ENCODE measurements at regions not wholly inside any gene's neighbourhood (a gene's known extent, or its start where the extent isn't known, plus 50 kb on each side); places are given as distances from the start of the nearest gene placed in this dataset.

DNA sequence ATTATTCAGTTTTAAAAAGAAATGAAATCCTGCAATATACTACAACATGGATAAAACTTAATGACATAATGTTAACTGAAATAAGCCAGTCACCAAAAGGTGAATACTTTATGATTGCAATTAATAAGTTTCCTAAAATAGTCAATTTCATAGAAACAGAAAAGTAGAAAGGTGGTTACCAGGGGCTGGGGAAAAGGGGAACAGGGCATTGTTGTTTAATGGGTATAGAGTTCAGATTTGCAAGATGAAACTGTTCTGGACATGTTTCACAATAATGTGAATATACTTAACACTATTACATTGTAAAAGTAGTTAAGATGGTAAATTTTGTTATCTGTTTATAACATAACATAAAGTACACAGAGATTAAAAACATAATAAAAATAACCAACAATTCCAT is 550.9 kb downstream of the CCER1 start:
- H3K9ac ChIP-seq (ENCODE audit: control insufficient read depth, insufficient read depth, low read length): no peak overlapping the region
- RAD21 ChIA-PET (ENCODE audit: unreplicated experiment): no interaction called here
- FAIRE-seq (no peak), ATAC-seq (peak; percentile 58), DNase-seq (ENCODE audit: low read depth, low spot score) (no peak)
- intact Hi-C loops (cut with micrococcal nuclease; ENCODE audit: unreplicated experiment) (no loop called here), in situ Hi-C loops (cut with MboI) (no loop called here)
- H2AFZ ChIP-seq (ENCODE audit: control insufficient read depth, low read depth, low read length): no peak overlapping the region
- CTCF ChIA-PET: no interaction called here
- H3K27me3 ChIP-seq (replicated peaks in 1 of 2; ENCODE audit: control insufficient read depth in 2 of 2, insufficient read depth in 2 of 2, low read length in 1 of 2): no peaks in the 10 kb centered on the region
- SMC1A ChIA-PET (ENCODE audit: uncharacterized antibody, unreplicated experiment): no interaction called here
- no peaks in the 10 kb centered on the region for H3K9me3 ChIP-seq (replicated peaks; ENCODE audit: control insufficient read depth, insufficient read depth, low read length)
- no peak overlapping the region for H3K4me2 ChIP-seq (ENCODE audit: control insufficient read depth, insufficient read depth)
- H3K4me3 ChIP-seq: no peak overlapping the region
- TF ChIP-seq MEF2B (IDR thresholded peaks at IDR 0.05; ENCODE audit: partially characterized antibody, poor library complexity, severe bottlenecking) (peak; percentile 50), ATF7 (IDR thresholded peaks at IDR 0.05; ENCODE audit: low read depth) (0 out of 2 replicates have a peak, but pooled peaks have one; percentile 19), SPI1 (IDR thresholded peaks at IDR 0.05; ENCODE audit: borderline replicate concordance, insufficient read depth, low read depth, low read length) (peak; percentile 55; the same call in 1 of the 2 replicates), MTA2 (IDR thresholded peaks at IDR 0.05; ENCODE audit: low read depth) (0 out of 2 replicates have a peak, but pooled peaks have one; percentile 12), KDM1A (IDR thresholded peaks at IDR 0.05; ENCODE audit: borderline replicate concordance) (no peak)
- TF ChIP-seq, protein P1, sequence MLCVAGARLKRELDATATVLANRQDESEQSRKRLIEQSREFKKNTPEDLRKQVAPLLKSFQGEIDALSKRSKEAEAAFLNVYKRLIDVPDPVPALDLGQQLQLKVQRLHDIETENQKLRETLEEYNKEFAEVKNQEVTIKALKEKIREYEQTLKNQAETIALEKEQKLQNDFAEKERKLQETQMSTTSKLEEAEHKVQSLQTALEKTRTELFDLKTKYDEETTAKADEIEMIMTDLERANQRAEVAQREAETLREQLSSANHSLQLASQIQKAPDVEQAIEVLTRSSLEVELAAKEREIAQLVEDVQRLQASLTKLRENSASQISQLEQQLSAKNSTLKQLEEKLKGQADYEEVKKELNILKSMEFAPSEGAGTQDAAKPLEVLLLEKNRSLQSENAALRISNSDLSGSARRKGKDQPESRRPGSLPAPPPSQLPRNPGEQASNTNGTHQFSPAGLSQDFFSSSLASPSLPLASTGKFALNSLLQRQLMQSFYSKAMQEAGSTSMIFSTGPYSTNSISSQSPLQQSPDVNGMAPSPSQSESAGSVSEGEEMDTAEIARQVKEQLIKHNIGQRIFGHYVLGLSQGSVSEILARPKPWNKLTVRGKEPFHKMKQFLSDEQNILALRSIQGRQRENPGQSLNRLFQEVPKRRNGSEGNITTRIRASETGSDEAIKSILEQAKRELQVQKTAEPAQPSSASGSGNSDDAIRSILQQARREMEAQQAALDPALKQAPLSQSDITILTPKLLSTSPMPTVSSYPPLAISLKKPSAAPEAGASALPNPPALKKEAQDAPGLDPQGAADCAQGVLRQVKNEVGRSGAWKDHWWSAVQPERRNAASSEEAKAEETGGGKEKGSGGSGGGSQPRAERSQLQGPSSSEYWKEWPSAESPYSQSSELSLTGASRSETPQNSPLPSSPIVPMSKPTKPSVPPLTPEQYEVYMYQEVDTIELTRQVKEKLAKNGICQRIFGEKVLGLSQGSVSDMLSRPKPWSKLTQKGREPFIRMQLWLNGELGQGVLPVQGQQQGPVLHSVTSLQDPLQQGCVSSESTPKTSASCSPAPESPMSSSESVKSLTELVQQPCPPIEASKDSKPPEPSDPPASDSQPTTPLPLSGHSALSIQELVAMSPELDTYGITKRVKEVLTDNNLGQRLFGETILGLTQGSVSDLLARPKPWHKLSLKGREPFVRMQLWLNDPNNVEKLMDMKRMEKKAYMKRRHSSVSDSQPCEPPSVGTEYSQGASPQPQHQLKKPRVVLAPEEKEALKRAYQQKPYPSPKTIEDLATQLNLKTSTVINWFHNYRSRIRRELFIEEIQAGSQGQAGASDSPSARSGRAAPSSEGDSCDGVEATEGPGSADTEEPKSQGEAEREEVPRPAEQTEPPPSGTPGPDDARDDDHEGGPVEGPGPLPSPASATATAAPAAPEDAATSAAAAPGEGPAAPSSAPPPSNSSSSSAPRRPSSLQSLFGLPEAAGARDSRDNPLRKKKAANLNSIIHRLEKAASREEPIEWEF (IDR thresholded peaks at IDR 0.05; ENCODE audit: insufficient replicate concordance, low read depth, low read length): no peak
- no peak overlapping the region for H3K27ac ChIP-seq (ENCODE audit: control insufficient read depth, insufficient read depth)
- POLR2A ChIA-PET: no interaction called here
- BruUV-seq (replicated peaks): no TSS peak
- no peaks in the 10 kb centered on the region for H3K4me1 ChIP-seq (ENCODE audit: control insufficient read depth, insufficient read depth, low read length)
- no peaks in the 10 kb centered on the region for H3K36me3 ChIP-seq (ENCODE audit: control insufficient read depth in 2 of 2, insufficient read depth in 2 of 2, low read length in 1 of 2)
- H4K20me1 ChIP-seq (ENCODE audit: control insufficient read depth, insufficient read depth): no peaks in the 10 kb centered on the region
- no peaks in the 10 kb centered on the region for H3K79me2 ChIP-seq (ENCODE audit: control insufficient read depth, insufficient read depth, low read length)

Measured in GM12878 (cell line).